Gastrocnemius medialis (tissue), 4 donors: ENCODE measurements at regions not wholly inside any gene's neighbourhood (a gene's known extent, or its start where the extent isn't known, plus 50 kb on each side); places are given as distances from the start of the nearest gene placed in this dataset.
A peak's percentile ranks its signal among the peaks of the same experiment; 100 is the strongest.

Experiments used
- ATAC-seq, 2 donors: fragments of 150-250 bp; one replicate each; pipeline ENCODE4 v1.9.1; 2016
- DNase-seq, 2 donors: peaks; one replicate each; pipeline ENCODE4 v3.0.0-alpha.2; 2019
- H3K27ac ChIP-seq, 4 donors: fragments of 200-600 bp; sonication (generic); 1 replicate in 1 of 4; 2 replicates in 3 of 4; pipeline ENCODE4 v1.5.1; 2016 to 2018; ENCODE audit warnings: mild to moderate bottlenecking in 2 of 4, moderate library complexity in 1 of 4
- H3K27me3 ChIP-seq, 3 donors: fragments of 200-600 bp; sonication (generic) in 2 of 3; 1 replicate in 1 of 3; 2 replicates in 2 of 3; pipeline versions ENCODE4 v1.5.1 to v1.6.0; 2016 to 2019; ENCODE audit warnings: mild to moderate bottlenecking in 1 of 3, moderate library complexity in 1 of 3
- H3K36me3 ChIP-seq, 2 donors: fragments of 200-600 bp; sonication (generic) in 1 of 2; one replicate each; pipeline ENCODE4 v1.5.1; 2017 to 2018
- H3K4me1 ChIP-seq, 2 donors: fragments of 200-600 bp; sonication (generic) in 1 of 2; one replicate each; pipeline ENCODE4 v1.5.1; 2016 to 2017; ENCODE audit warnings: mild to moderate bottlenecking in 2 of 2
- H3K4me3 ChIP-seq, 4 donors: fragments of 200-600 bp; sonication (generic) in 3 of 4; 1 replicate in 1 of 4; 2 replicates in 3 of 4; pipeline ENCODE4 v1.5.1; 2016 to 2019; ENCODE audit warnings: mild to moderate bottlenecking in 2 of 4
- H3K9me3 ChIP-seq, 3 donors: fragments of 200-600 bp; sonication (generic) in 2 of 3; 1 replicate in 1 of 3; 2 replicates in 2 of 3; pipeline ENCODE4 v1.5.1; 2016 to 2019
- POLR2A ChIP-seq, 2 donors: fragments of 450-650 bp; IDR thresholded peaks; one replicate each; pipeline ENCODE4 v1.6.1; 2017; ENCODE audit warnings: antibody characterized with exemption in 2 of 2, mild to moderate bottlenecking in 2 of 2, moderate library complexity in 2 of 2
- in situ Hi-C, 4 donors: fragments of 200-750 bp; cut with MboI; loops; one replicate each; pipeline versions ENCODE4 v1.15.0 to v1.8.0; 2017; ENCODE audit warnings: low sequenced_read_pairs in 4 of 4
- intact Hi-C: fragments of 100-400 bp; cut with DNase I; formaldehyde crosslinking; loops from one replicate; pipeline ENCODE4 v1.15.1; 2023; ENCODE audit warnings: low total_unique reads
- TF ChIP-seq, protein P1 (sequence below), 5 experiments: fragments of 450-650 bp in 3 of 5; fragments of 200-600 bp in 2 of 5; sonication (generic) in 2 of 5; IDR thresholded peaks in 4 of 5; conservative IDR thresholded peaks in 1 of 5; 1 replicate in 4 of 5; 2 replicates in 1 of 5; pipeline ENCODE4 v1.5.1; 2016 to 2019; ENCODE audit warnings: antibody characterized with exemption in 5 of 5, mild to moderate bottlenecking in 3 of 5, moderate library complexity in 3 of 5

DNA sequence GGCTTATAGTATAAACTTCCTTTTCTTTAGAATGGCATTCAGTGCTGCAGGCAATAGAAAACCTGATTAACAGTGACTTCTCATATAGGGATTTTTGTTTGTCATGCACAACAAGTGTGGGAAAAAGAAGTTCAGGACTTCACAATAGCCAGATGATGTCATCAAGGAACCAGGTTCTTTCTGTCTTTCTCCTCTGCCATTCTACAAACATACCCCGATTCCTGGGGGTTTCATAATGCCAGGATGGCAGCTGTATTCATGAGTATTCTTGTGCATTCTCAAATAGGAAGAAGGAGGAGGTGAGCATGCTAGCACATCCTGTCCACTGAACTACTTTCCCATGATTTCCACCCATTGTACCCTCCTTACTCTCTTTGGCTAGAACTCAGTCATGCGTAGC lies 182.7 kb upstream of the EEA1 start:
- no peak overlapping the region for H3K4me3 ChIP-seq
- intact Hi-C loops, result no loop called here
- DNase-seq, result no peak
- H3K9me3 ChIP-seq, result no peaks in the 10 kb centered on the region
- in situ Hi-C loops, result no loop called here
- no peaks in the 10 kb centered on the region for H3K36me3 ChIP-seq
- ATAC-seq, result no peak
- H3K27me3 ChIP-seq, result no peaks in the 10 kb centered on the region
- TF ChIP-seq, protein P1, sequence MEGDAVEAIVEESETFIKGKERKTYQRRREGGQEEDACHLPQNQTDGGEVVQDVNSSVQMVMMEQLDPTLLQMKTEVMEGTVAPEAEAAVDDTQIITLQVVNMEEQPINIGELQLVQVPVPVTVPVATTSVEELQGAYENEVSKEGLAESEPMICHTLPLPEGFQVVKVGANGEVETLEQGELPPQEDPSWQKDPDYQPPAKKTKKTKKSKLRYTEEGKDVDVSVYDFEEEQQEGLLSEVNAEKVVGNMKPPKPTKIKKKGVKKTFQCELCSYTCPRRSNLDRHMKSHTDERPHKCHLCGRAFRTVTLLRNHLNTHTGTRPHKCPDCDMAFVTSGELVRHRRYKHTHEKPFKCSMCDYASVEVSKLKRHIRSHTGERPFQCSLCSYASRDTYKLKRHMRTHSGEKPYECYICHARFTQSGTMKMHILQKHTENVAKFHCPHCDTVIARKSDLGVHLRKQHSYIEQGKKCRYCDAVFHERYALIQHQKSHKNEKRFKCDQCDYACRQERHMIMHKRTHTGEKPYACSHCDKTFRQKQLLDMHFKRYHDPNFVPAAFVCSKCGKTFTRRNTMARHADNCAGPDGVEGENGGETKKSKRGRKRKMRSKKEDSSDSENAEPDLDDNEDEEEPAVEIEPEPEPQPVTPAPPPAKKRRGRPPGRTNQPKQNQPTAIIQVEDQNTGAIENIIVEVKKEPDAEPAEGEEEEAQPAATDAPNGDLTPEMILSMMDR (IDR thresholded peaks at IDR 0.05 in 4 of 5, conservative IDR thresholded peaks at IDR 0.05 in 1 of 5), result no peak
- no peak for TF ChIP-seq POLR2A (IDR thresholded peaks at IDR 0.05)
- no peak overlapping the region for H3K27ac ChIP-seq
- H3K4me1 ChIP-seq, result peaks cover 10 to 39% of the 10 kb centered on the region in 2 donors

DNA sequence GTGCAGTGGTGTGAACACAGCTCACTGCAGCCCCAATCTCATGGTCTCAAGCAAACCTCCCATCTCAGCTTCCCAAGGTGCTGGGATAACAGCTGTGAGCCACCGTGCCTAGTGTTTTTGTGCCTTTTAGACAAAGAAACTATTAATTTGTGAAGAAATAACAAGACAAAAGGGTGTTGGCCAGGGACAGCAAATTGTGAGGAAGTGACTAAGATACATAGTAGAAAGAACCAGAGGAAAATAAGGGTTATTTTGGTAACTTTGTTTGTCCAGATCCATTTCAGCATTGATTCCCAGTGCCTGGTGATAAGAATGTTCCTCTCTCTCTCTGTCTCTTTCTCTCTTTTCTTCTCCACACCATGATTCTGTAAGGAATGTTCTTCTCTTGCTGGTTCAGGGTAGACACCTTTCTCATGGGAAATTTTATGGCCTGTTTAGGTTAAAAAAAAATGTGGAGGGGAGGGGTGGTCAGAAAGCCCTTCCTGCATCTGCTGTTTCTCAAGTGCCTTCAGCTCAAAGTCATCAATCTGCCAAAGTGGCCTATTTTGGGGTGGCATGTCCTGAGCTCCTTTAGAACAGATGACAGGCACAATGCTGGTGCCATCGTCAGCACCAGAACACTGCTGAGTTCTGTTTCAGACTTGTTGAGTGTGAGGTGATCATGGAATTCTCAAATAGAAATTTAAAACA lies 184.4 kb upstream of the EEA1 start:
- Histone ChIP-seq H3K9me3 (no peaks in the 10 kb centered on the region), H3K27me3 (no peaks in the 10 kb centered on the region), H3K4me3 (no peak overlapping the region), H3K4me1 (peaks cover 10 to 38% of the 10 kb centered on the region in 2 donors), H3K27ac (no peak overlapping the region), H3K36me3 (no peaks in the 10 kb centered on the region)
- DNase-seq (no peak), ATAC-seq (no peak)
- TF ChIP-seq, protein P1 (IDR thresholded peaks at IDR 0.05 in 4 of 5, conservative IDR thresholded peaks at IDR 0.05 in 1 of 5), result no peak
- TF ChIP-seq POLR2A (IDR thresholded peaks at IDR 0.05), result no peak
- in situ Hi-C loops (no loop called here), intact Hi-C loops (no loop called here)

DNA sequence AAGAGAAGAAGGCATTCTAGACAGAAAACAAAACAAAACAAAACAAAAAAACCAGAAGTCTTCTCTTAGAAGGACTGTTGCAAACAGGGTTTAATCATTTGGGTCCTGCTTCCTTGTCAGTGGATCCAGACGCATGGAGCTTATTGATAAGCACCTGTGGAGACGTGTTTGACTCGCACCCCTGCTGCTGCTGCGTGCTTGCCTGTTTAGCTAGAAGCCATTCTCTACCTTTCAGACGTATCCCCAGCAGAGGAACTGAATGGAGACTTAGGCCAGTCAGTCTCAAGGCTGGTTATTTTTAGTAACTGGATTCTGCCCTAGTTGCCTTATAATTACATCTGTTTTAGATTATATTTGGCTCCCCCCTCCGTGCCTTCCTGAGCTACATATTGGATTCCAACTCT lies 186.1 kb upstream of the EEA1 start:
- Histone ChIP-seq H3K9me3 (no peaks in the 10 kb centered on the region), H3K4me1 (peaks cover 10 to 24% of the 10 kb centered on the region in 2 donors), H3K27ac (peak overlapping the region; percentile 51 to 73 (median 68)), H3K4me3 (no peak overlapping the region), H3K27me3 (no peaks in the 10 kb centered on the region), H3K36me3 (no peaks in the 10 kb centered on the region)
- intact Hi-C loops, result no loop called here
- in situ Hi-C loops, result no loop called here
- ATAC-seq (peak; percentile 61 to 68), DNase-seq (no peak)
- no peak for TF ChIP-seq POLR2A (IDR thresholded peaks at IDR 0.05)
- TF ChIP-seq, protein P1 (IDR thresholded peaks at IDR 0.05 in 4 of 5, conservative IDR thresholded peaks at IDR 0.05 in 1 of 5), result no peak

DNA sequence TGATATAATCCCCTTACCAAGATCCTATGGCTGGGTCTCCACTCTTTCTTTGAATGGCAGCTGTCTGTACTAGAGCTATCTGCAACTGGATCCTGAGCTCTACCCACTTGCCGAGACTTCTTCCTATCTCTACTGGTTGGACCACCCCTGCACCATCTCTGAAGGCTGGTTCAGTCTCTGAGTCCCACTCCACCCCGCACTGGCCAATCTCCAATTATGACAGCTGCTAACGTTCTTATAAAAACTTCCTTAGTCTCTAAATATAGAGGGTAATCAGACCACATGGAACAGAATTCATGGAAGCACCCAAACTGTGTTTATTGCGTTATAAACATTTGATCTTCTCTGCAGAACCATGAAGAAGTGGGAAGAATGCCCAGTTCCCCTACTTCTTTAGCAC lies 186.6 kb upstream of the EEA1 start:
- H3K27me3 ChIP-seq, result no peaks in the 10 kb centered on the region
- ATAC-seq (peak; percentile 29 to 62), DNase-seq (peak in 1 of 2 donors; percentile 18)
- H3K4me1 ChIP-seq, result peaks cover 10 to 24% of the 10 kb centered on the region in 2 donors
- in situ Hi-C loops (no loop called here), intact Hi-C loops (no loop called here)
- no peaks in the 10 kb centered on the region for H3K36me3 ChIP-seq
- peak overlapping the region; percentile 51 to 73 (median 68) for H3K27ac ChIP-seq
- TF ChIP-seq, protein P1 (IDR thresholded peaks at IDR 0.05 in 4 of 5, conservative IDR thresholded peaks at IDR 0.05 in 1 of 5), result no peak
- TF ChIP-seq POLR2A (IDR thresholded peaks at IDR 0.05), result no peak
- no peaks in the 10 kb centered on the region for H3K9me3 ChIP-seq
- no peak overlapping the region for H3K4me3 ChIP-seq

DNA sequence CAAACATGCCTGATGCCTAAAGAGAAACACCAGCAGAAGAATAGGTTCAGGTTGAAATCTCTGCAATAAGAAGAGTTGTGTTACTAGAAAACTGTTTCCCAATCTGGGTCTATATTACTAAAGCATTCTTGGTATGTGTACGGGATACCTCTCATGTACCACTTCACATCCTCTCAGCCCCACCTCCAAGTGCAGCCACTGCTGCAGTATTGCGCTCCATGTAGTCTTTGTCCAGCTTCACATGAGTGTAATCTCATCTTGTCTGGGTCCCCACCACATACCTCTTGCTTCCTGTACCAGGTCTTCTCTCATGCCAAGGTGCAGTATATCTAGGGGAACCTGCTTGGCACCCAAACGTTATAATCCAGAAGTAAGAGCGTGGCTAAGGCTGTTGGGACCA lies 187.5 kb upstream of the EEA1 start:
- ATAC-seq (no peak), DNase-seq (no peak)
- H3K27me3 ChIP-seq, result no peaks in the 10 kb centered on the region
- no peak overlapping the region for H3K27ac ChIP-seq
- TF ChIP-seq POLR2A (IDR thresholded peaks at IDR 0.05), result no peak
- TF ChIP-seq, protein P1 (IDR thresholded peaks at IDR 0.05 in 4 of 5, conservative IDR thresholded peaks at IDR 0.05 in 1 of 5), result no peak
- intact Hi-C loops (no loop called here), in situ Hi-C loops (no loop called here)
- H3K36me3 ChIP-seq, result no peaks in the 10 kb centered on the region
- no peaks in the 10 kb centered on the region for H3K9me3 ChIP-seq
- peaks cover 10 to 24% of the 10 kb centered on the region in 2 donors for H3K4me1 ChIP-seq
- H3K4me3 ChIP-seq, result no peak overlapping the region
